Activated CD4-positive, CD25-positive, alpha-beta regulatory T cell treated with anti-CD3 and anti-CD28 coated beads, Interleukin-2, amount 50 U/mL, for 24 hours (primary cell): ENCODE measurements at regions not wholly inside any gene's neighbourhood (a gene's known extent, or its start where the extent isn't known, plus 50 kb on each side); places are given as distances from the start of the nearest gene placed in this dataset.

Source experiments
- ATAC-seq, 2 donors: fragments of 150-1000 bp; cut with Tn5 transposase; one replicate each; pipeline ENCODE4 v1.10.0; 2021; ENCODE audit warnings: mild to moderate bottlenecking in 1 of 2, moderate library complexity in 1 of 2

DNA sequence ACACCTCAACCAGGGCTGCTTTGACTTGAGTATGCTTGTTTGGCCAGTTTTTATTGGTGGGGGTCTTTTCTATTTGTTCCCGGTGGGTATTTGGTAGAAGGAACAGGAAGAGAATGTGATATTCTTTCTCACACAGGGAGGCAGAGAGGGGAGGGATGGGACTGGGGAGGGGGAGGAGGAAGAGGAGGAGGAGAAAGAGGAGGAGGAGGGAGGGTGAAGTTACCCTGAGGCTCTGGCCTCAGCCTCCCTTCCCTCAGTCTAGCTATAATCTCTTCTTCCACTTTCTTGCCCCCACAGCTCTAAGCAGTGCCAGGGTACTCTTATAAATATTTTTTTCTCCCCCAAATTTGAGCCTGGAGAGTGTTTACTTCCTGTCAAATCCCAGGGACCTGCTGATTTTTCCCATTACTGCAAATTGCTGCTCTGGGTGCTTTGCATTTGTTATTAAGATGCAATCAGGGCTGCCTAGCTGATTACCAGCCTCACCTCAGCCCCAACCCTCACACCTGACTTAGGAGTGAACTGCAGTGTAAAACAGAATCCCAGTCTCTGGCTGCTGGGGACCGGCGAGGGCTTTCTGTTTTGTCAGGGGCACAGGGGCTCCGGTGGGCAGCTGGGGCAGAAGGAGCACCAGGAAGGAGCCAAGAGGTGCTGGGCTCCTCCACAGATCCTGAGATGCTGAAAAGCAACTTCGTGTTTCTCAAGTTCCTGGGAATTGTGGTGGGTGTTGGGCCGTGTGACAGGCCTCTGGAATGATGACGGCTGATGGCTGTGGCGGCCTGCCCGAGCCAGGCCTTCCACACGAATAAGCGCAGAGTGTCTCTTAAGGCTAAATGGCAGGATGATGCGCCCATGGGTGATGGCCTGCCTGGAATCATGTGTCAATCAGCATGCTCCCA, 141.4 kb downstream of the CD83 start:
- ATAC-seq, result no peak

DNA sequence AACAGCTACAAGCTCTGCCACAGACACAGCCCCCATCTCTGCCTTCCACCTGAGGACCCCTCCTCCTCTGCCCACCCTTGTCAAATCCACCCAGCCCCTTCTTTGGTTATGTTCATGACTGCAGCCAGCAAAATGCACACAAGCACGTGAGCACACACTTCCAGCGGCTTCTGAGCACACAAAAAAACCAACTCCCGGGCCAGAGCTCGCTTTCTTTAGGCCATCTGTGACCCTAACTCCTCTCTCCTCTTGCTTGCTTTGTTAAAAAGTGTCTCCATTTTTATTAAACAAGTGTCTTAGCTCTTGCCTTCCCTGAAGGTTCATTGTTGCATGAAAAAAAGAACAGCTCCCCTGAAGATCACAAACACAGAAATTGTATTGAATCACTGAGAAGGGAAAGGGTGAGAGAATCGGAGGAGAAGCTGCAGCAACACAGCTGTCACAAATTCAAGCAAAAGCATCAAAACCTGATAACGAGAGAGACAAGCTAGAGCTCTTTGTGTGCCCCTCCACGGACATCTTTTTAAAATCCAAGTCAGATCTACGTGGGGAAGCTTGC, 142.1 kb downstream of the CD83 start:
- no peak for ATAC-seq

- no peak for ATAC-seq
Observed at GRCh38 chr6:14260839-14261238, 143.3 kb downstream of the CD83 start.

DNA sequence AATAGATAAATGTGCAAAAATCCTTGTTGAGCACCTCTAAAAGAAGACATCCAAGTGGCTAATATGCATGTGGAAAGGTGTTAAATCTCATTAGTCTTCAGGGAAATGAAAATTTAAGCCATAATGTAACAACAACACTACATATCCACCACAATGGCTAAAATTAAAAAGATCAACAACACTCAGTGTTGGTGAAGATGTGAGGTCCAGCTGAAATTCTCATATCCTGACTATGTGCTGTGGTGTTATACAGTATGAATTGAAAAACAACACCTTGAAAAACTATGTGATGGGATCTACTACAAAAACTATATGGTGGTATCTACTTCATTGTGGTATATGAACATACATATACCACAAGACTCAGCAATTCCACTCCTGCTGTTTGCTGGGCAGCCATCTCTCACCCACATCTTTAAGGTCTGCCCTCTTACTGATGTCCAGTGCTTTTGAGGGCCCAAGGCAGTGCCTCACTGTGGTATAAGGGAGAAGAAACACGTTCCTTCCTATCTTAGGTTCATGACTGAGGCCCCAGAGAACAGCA, 146.4 kb downstream of the CD83 start:
- ATAC-seq, result no peak

GRCh38 chr6:14265049-14266021, 147.8 kb downstream of the CD83 start:
- no peak for ATAC-seq

DNA sequence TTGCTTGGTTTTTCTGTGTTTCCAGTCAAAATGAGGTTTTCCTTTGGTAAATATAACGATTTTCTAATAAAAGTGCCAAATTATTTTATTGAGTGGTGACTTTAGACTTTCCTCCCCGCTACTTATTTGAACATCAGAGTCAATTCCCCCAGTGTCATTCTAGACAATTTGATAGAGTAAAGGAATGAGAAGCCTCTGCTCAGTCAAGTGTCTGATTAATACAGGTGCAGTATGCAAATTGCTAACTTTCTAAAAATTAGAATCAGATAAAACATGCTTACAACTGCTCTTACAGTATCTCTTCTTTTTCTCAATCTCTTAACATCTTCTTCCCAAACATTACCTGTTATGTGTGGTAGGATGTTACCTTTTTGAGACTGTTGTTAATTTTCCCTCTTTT, 148.7 kb downstream of the CD83 start:
- ATAC-seq, result no peak

DNA sequence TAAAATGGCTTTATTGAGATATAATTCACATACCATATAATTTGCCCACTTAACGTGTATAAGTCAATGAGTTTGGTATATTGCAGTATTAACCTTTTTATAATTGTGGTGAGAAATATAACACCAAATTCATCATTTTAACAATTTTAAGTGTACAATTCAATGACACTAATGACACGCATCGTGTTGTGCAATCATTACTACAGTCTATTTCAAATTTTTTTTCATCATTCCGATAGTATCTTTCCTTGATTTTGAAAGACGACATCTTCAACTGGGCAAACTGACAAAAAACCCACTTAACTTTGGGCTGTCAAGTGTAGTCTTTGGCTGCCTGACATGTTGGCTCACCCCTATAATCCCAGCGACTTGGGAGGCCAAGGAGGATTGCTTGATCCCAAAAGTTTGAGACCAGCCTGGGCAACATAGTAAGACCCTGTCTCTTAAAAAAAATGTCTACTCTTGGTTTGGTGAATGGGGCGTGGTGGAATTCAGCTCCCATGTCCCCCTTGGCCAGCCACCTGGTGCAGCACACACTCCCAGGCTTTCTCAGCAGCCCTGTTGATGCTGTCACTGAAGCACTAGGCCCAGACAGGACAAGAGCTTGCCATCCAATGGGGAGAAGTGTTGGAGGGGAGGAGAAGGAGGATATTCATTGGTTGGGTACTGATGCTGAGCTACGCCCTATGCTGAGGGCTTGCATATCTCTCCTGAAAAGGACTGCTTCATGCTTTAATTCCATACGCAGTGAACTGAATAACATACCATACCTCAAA, 150.5 kb downstream of the CD83 start:
- ATAC-seq, result no peak

- no peak for ATAC-seq
Observed at GRCh38 chr6:14269436-14269835, 151.9 kb downstream of the CD83 start.

- no peak for ATAC-seq
Observed at GRCh38 chr6:14270142-14270893, 152.7 kb downstream of the CD83 start.

DNA sequence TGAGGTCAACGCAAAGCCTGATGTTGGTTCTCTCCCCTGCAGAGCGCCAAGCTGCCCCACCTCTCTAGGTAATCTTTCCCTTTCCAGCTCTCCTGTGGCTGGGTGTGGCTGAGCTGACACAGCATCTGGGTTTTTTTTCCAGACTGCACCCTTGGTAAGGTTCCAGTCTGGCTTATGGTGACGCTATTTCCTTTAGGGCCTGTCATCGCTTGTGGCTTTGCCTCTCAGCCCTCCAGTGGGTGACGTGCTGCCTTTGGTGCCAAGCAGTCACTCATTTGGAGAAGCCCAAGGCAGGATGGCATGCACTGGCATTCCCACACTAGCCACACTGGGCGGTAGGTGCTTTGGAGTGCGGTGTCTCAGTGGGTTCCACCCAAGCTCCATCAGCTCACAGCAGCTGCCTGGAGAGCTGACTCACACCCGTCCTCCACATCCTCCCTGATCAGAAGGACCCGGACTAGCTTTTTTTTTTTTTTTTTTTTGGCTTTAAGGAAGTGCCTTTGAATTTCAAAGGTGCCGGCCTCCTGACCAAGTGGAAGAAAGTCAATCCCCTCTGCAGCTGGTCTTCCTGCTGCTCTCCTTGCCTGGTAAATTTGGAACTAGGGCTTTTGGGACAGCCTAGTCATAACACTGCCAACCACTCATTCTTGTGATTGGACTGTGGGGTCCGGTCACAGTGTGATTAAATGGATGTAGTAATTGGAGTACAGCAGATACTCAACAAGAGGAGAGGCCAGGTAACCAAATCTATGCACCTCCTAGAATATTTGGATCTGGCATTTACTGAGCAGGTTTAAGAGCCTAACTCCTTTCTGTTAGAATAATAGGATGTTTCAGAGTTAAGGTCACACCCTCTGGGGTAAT, 153.6 kb downstream of the CD83 start:
- ATAC-seq, result peak; percentile 57 to 58

DNA sequence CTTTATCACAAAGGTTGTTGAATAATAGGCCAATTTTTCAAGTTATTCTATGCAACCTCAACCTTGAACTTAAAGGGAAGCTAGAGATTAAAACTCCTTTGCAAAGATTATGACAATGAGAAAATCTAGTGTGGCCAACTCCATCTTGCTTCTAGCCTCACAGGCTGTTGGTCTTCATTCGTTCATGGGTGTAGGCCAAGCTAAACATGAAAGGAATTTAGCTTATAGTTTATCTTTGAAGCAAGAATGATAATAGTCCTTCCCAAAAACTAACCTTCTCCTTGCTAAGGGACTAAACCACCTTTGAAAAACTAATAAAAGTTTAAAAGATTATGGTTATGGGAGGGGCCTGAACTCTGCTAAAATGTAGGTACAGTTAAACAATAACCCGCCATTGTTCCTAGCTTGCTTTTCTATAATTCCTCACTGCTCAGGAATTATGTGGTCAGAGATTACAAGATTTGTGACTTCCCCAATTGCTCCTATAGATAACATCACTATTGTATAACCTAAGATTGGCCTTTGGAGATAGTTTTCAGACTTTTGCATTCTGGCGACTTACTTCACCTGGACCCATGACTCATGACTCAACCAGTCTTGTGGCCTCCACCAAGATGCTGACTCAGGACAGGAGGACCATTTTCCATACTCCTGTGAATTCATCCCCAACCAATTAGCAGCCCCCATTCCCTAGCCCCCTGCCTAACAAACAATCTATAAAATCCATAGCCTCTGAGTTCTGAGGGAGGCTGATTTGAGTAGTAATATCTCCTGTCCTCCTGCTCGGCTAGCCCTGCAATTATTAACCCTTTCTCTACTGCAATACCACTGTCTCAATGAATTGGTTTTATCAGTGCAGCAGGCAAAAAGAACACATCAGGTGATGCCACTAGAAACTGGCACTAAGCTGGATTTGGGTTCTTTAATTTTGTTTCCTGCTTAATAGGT, 154.5 kb downstream of the CD83 start:
- ATAC-seq, result no peak

DNA sequence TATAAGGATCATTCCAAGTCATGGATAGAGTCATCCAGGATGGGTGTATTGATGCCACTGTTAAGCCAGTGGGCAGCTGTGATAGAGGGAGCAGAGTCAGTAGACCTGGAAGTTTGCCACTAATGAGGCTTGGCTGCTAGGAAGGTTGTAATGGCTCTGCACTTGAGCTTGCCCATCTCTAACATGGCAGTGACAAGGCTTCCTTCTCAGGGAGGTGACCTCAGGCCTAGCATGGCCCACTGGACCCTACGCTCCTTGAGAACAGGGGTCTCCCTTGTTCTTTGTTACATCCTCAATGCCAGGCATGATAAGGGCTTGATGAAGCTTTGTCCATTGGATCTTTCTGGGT, 155.1 kb downstream of the CD83 start:
- ATAC-seq, result no peak

- ATAC-seq, result no peak
Observed at GRCh38 chr6:14273191-14273590, 155.6 kb downstream of the CD83 start.

- no peak for ATAC-seq
Observed at GRCh38 chr6:14274016-14274415, 156.4 kb downstream of the CD83 start.

GRCh38 chr6:14274546-14275492, 157.2 kb downstream of the CD83 start:
- ATAC-seq, result no peak

GRCh38 chr6:14275493-14275851, 157.9 kb downstream of the CD83 start:
- ATAC-seq, result no peak

GRCh38 chr6:14276071-14276470, 158.5 kb downstream of the CD83 start:
- no peak for ATAC-seq
